ENCODE measurements at regions not wholly inside any gene's neighbourhood (a gene's known extent, or its start where the extent isn't known, plus 50 kb on each side); places are given as distances from the start of the nearest gene placed in this dataset.

- peaks cover 2% of the 10 kb centered on the region for H3K9me3 Mint-ChIP-seq
- H3K4me3 Mint-ChIP-seq, result no peak overlapping the region
- no peaks in the 10 kb centered on the region for H3K79me2 ChIP-seq (ENCODE audit: low read depth)
- no peaks in the 10 kb centered on the region for H3K36me3 ChIP-seq
- H3K4me1 Mint-ChIP-seq, result peaks cover 4% of the 10 kb centered on the region
- H4K20me1 ChIP-seq (ENCODE audit: low read depth), result no peaks in the 10 kb centered on the region
- no peaks in the 10 kb centered on the region for H3K9me3 ChIP-seq (ENCODE audit: low read depth)
- DNase-seq (ENCODE audit: low spot score), result no peak
- no peak overlapping the region for H3K27ac Mint-ChIP-seq
- TF ChIP-seq EZH2 (IDR thresholded peaks at IDR 0.05) (no peak), CTCF (IDR thresholded peaks at IDR 0.05) (no peak), EZH2phosphoT487 (IDR thresholded peaks at IDR 0.05) (no peak)
- H3K4me3 ChIP-seq, result no peak overlapping the region
- peaks cover 4% of the 10 kb centered on the region for H3K36me3 Mint-ChIP-seq
- no peaks in the 10 kb centered on the region for H3K27me3 ChIP-seq
- no peak overlapping the region for H3K9ac ChIP-seq
- no peaks in the 10 kb centered on the region for H3F3A ChIP-seq (ENCODE audit: low read depth)
- H2AFZ ChIP-seq (replicated peaks), result no peak overlapping the region
- peaks cover 4% of the 10 kb centered on the region for H3K27me3 Mint-ChIP-seq (ENCODE audit: insufficient read depth, low read depth)
- H3K4me2 ChIP-seq, result no peak overlapping the region
- H3K4me1 ChIP-seq, result no peaks in the 10 kb centered on the region
- H3K27ac ChIP-seq, result no peak overlapping the region
Measured at GRCh38 chr10:45509491-45509890, 135.5 kb downstream of the ALOX5 start.

- TF ChIP-seq EZH2 (IDR thresholded peaks at IDR 0.05), result no peak
- no peak for TF ChIP-seq EZH2phosphoT487 (IDR thresholded peaks at IDR 0.05)
- no peak for TF ChIP-seq CTCF (IDR thresholded peaks at IDR 0.05)
- no peak overlapping the region for H3K4me3 Mint-ChIP-seq
- no peaks in the 10 kb centered on the region for H3K9me3 Mint-ChIP-seq
Measured at GRCh38 chr10:45505311-45505710, 131.3 kb downstream of the ALOX5 start.

GRCh38 chr10:45502458-45502857 lies 128.4 kb downstream of the ALOX5 start:
- Histone ChIP-seq H3K79me2 (ENCODE audit: low read depth) (no peaks in the 10 kb centered on the region), H3K9me3 (ENCODE audit: low read depth) (no peaks in the 10 kb centered on the region), H4K20me1 (ENCODE audit: low read depth) (no peaks in the 10 kb centered on the region), H3K9ac (no peak overlapping the region), H3K4me2 (no peak overlapping the region), H3K4me1 (no peaks in the 10 kb centered on the region), H3F3A (ENCODE audit: low read depth) (no peaks in the 10 kb centered on the region), H3K27me3 (no peaks in the 10 kb centered on the region), H2AFZ (replicated peaks) (no peak overlapping the region), H3K36me3 (no peaks in the 10 kb centered on the region), H3K4me3 (no peak overlapping the region), H3K27ac (no peak overlapping the region)
- Mint-ChIP-seq H3K36me3 (no peaks in the 10 kb centered on the region), H3K27me3 (ENCODE audit: insufficient read depth, low read depth) (no peaks in the 10 kb centered on the region), H3K9me3 (no peaks in the 10 kb centered on the region), H3K4me1 (no peaks in the 10 kb centered on the region), H3K27ac (no peak overlapping the region), H3K4me3 (no peak overlapping the region)
- no peak for TF ChIP-seq EZH2 (IDR thresholded peaks at IDR 0.05)
- TF ChIP-seq EZH2phosphoT487 (IDR thresholded peaks at IDR 0.05), result no peak
- TF ChIP-seq CTCF (IDR thresholded peaks at IDR 0.05), result no peak
- no peak for DNase-seq (ENCODE audit: low spot score)

More at GRCh38 chr10:45505311-45505710, 131.3 kb downstream of the ALOX5 start:
- Histone ChIP-seq H3F3A (ENCODE audit: low read depth) (no peaks in the 10 kb centered on the region), H3K79me2 (ENCODE audit: low read depth) (no peaks in the 10 kb centered on the region), H3K4me2 (no peak overlapping the region), H3K9me3 (ENCODE audit: low read depth) (no peaks in the 10 kb centered on the region), H3K36me3 (no peaks in the 10 kb centered on the region), H3K27me3 (no peaks in the 10 kb centered on the region), H3K4me1 (no peaks in the 10 kb centered on the region), H3K4me3 (no peak overlapping the region), H3K9ac (no peak overlapping the region), H2AFZ (replicated peaks) (no peak overlapping the region), H4K20me1 (ENCODE audit: low read depth) (no peaks in the 10 kb centered on the region), H3K27ac (no peak overlapping the region)
- Mint-ChIP-seq H3K4me1 (no peaks in the 10 kb centered on the region), H3K36me3 (no peaks in the 10 kb centered on the region), H3K27ac (no peak overlapping the region), H3K27me3 (ENCODE audit: insufficient read depth, low read depth) (no peaks in the 10 kb centered on the region)
- no peak for DNase-seq (ENCODE audit: low spot score)

All from neural progenitor cell (in vitro differentiated cells).